GM04503 (cell line): ENCODE measurements at regions not wholly inside any gene's neighbourhood (a gene's known extent, or its start where the extent isn't known, plus 50 kb on each side); places are given as distances from the start of the nearest gene placed in this dataset.
"Not testable (repeated sequence)": the region's sequence is repeated elsewhere in the genome, so short reads cannot be mapped to it uniquely, and the experiment has no call there.

Experiments used
- DNase-seq: peaks from one replicate; pipeline ENCODE4 v3.0.0-alpha.2; 2012; ENCODE audit warnings: low read depth

- DNase-seq, result no peak
These were observed 422.1 kb downstream of the BCOR start for GRCh38 chrX:39675619-39676018.

DNA sequence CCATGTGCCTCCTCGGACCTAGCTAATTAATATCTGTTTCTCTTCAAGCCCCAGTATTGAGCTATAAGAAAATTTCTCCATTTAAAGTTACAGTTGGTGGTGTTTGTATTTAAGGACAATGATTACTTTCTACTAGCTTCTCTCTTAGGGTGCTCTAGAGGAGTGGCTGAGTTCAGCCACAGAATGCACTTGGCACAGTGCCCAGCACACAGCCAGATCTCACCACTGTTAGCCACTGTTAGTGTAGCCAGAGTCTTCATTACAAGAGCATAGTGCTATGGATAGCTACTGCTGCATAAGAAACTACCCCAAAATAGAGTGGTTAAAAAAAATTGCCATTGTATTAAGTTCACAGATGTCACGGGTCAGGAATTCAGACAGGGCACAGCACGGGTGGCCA is 421.3 kb downstream of the BCOR start:
- no peak for DNase-seq

DNA sequence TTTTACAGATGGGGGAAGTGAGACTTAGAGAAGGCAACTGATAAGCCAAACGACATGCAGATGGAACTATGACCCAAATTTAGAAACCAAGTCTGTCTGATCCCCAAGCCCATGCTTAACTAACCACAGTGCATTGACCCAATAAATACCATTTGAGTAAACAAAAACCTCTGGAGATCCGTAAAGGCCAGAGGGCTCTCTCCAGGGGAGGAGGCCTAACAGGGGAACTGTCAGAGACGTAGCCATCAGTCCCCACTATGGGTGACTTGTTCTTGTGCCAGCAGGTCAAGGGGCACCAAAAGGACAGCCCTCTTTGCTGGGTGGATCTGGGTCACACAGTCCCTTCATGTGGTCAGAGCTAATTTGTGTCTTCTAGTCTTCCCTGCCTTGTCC is 420.2 kb downstream of the BCOR start:
- DNase-seq, result no peak

DNA sequence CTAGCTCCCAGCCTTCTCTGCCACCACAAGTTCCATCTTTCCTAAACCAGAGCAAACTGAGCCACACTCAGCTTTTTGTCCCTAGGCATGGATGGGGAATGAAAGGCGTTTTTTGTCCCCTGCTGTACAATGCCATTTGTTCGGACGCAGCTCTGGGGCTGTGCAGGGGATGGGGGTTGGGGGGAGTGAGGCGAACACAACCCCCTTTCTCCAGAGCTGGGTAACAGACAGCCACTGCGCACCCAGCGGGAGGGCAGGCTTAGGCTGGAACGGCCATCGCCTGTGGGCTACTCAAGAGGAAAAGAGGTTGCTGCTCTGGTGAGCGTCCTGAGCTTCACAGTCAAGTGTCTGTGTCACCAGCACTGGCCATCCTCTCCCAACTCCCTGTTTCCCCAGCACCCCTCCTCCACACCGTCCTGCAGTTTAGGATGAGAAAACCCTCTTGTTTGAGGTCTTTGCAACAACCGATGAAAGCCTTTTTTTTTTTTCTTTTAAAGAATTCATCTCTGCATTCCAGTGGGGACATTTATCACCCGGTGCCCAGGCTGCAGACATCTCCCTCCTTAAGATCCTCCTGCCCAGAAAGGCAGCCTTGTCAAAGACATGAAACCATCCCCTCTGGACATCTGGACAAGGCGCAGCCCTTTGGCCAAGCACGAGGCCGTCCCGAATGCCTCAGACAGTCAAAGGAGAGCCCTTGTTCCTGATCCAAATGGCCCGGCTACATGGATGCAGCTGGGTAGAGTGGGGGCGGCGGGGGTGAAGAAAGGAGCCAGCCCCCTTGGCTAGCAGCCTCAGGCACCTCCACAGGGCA is 419.6 kb downstream of the BCOR start:
- DNase-seq, result no peak

DNA sequence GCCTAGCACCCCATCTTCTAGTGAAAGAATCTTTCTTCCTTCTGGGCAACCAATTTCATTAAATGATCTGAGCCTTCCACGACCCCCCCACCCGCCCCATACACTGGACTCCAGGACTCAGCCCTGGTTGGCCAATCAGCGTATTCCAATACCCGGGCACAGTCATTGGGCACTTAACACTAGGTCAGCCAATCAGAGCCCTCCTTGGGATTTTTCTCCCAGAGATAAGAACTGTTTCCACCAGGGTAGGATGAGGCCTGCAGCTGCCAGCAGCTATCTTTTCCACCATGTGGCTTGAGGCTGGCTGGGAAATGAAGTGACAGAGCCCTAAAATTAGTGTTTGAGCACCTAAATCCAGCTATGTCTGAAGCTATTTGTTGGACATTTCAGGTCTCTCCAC is 418.8 kb downstream of the BCOR start:
- no peak for DNase-seq

- DNase-seq, result no peak
These were observed 418.1 kb downstream of the BCOR start for GRCh38 chrX:39679497-39680157.

DNA sequence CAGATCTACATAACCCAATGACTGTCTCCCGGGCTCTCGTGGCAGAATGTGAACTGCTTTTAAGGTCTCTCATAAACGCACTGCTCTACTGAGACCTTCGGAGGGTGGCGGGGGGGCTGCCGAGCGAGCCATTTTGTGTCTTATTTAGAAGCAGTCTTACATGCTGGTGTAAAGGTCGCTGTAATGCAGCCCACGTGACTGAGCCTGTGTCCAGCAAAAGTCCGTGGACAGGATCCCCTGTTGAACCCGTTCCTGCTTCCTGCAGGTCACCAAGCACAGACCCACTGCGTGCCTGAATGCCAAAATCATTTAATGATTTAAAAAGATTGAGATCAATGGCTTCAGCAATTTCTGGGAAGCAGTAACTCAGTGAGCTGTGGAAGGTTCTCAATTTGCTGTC is 415.9 kb downstream of the BCOR start:
- no peak for DNase-seq

DNA sequence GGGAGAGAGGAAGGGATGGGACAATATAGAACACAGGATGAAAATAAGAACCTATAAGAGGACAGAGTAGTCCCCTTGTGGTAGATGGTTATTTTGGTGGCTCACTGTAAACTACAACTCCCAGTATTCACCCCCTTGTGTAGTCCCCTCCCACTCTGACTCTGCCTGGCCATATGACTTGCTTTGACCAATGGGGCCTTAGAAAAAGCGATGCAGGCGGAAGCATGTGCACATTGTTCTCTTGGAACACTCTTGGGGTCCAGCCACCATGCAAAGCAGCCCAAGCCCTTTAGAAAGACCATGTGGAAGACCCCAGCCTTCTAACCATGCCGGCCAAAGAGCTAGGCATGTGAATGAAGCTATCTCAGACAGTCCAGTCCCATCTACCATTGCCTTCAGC is 415.0 kb downstream of the BCOR start:
- no peak for DNase-seq

DNA sequence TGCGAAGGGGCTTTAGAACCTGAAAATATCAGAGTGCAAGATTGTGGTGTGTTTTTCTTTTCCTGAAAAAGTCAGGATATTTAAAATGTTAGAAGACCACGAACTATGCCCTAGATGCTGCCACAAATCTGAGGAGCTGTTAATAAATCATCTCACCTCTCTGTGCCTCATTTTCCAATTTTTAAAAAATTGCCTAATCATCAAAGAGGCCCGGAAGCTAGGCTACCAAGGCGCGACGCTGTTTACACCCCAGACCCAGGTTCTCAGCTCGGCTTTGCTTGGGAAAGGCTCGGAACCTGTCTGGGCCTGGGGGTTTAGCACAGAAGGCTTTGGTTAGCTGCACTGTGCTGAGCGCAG is 409.6 kb downstream of the BCOR start:
- DNase-seq, result no peak

- no peak for DNase-seq
These were observed 409.0 kb downstream of the BCOR start for GRCh38 chrX:39688576-39689375.

DNA sequence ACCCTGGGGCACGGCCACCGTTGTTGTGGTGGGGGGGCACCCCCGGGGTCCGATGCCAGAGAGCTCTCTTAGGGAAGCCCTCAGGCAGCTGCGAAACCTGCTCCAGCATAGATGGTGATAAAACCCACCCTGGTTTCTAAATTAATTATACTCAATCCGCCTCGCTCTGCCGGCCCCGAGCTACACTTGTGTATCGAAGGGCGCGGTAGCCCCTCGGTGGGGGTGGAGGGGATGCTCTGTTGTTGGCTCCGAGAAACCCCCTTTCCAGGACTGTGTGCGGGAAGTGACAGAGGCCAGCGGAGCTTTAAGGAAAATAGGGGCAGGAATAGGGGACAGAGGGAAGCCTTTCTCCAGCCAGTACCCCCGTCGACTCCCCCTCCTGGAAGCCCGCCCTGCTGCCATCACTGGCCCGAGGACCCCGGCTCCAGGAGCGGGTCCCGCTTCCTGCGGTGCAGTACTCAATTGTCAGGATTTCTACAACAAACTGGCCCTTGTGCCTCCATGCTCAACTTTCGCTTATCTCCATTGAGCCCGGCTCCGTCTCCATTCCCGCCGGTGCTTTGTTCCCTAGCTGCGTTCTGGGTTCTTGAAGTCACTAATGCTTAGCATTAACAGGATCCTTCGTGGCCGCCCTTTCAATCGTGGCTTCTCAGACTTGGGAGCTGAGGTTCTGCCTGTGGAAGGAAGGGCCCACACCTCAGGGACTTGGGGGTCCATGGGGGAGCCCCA is 408.2 kb downstream of the BCOR start:
- no peak for DNase-seq

- no peak for DNase-seq
These were observed 407.0 kb downstream of the BCOR start for GRCh38 chrX:39690541-39691415.

GRCh38 chrX:39691724-39692123 is 406.0 kb downstream of the BCOR start:
- no peak for DNase-seq

- no peak for DNase-seq
These were observed 405.0 kb downstream of the BCOR start for GRCh38 chrX:39692796-39693195.

DNA sequence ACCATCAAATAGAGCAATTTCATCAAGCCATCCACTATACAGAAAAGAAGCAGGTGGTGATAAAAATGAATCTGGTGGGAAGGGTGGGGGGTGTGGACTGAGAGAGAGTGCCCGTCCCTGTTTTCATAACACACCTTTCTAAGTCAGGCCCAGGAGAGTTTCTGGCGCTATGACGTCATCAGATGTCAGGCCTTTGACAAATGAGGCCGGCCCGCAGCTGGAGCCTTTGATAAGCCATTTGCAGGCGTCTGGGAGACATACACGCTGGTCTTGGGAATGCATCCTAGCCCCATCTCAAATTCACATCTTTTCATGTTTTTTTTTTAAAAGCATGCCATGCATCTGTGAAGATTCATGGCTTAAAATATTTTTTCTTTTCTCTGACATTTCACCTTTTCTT is 404.5 kb downstream of the BCOR start:
- no peak for DNase-seq

- not testable (repeated sequence) for DNase-seq
These were observed 395.1 kb downstream of the BCOR start for GRCh38 chrX:39702636-39703035.

DNA sequence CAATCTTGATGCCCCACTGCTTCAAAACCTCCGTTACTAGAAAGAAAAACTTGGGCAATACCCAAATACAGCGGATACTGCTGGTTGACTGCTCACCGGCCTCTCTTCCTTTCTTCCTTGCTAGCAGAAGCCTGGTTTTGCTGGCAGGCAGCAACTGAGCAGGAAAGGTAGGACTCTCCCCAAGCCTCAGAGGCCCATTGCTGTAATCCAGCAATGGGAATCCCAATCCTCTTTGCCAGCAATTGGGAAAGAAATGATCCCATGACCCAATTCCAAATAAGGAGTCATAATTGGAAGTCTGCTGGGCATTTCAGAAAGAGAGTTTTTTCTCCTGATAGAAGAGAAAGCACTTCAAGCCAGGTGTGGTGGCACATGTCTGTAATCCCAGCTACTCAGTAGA is 394.5 kb downstream of the BCOR start:
- no peak for DNase-seq

DNA sequence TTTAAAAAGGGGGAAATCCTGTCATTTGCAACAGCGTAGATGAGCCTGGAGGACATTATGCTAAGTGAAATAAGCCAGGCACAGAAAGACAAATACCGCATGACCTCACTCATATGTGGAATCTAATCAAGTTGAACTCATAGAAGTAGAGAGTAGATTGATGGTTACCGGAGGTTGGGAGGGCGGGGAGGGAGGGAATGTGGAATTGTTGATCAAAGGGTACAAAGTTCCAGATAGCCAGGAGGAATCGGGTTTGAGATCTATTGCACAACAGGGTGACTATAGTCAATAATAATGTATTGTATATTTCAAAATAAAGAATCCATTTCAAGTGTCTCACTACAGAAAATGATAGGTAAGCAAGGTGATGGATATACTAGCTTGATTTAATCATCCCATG is 393.2 kb downstream of the BCOR start:
- no peak for DNase-seq

DNA sequence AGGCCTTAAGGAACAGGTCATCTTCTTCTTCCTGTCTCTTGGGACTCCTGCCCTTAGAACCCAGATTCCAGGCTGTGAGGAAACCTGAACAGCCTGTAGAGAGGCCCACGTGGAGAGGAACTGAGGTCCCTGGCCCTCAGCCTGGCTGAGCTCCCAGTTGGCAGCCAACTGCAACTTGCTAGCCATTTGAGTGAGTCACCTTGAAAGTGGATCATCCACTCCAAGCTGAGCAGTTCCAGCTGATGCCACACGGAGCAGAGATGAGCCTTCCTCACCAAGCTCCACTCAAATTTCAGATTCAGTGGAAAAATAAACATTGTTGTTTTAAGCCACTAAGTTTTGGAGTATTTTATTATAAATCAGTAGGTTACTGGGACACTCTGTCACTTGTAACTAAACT is 392.5 kb downstream of the BCOR start:
- peak; percentile 54 for DNase-seq

DNA sequence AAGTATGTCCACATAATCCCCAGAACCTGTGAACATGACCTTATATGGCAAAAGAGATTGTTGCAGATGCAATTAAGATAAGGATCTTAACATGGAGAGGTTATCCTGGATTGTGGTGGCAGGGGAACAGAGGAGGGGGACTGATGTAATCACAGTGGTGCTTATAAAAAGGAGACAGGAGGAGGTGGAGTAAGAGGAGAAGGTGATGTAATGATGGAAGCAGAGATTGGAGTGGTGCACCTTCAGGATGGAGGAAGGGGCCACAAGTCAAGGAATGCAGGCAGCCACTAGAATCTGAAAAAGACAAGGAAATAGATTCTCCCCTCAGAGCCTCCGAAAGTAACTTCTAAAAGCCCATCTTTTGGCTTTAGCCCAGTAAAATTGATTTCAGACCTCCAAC is 388.4 kb downstream of the BCOR start:
- DNase-seq, result no peak

DNA sequence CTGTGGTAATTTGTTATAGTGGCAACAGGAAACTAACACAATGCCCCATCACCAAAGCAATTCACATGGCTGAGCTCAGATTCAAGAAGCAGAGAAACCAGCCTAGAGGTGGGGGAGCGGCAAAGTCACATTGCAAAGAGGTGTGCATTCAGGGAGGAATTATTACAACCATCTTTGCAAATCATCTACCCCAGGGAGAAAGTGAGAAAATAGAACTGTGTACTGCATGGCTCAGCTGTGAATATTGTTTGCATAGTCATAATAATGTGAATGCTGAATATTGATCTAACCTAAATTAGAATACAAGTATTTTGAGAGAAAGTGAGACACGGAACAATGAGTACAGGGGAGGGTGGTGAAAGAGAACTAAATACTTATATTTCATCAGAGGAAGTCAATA is 387.9 kb downstream of the BCOR start:
- DNase-seq, result no peak
